ENCODE measurements at regions not wholly inside any gene's neighbourhood (a gene's known extent, or its start where the extent isn't known, plus 50 kb on each side); places are given as distances from the start of the nearest gene placed in this dataset.

DNA sequence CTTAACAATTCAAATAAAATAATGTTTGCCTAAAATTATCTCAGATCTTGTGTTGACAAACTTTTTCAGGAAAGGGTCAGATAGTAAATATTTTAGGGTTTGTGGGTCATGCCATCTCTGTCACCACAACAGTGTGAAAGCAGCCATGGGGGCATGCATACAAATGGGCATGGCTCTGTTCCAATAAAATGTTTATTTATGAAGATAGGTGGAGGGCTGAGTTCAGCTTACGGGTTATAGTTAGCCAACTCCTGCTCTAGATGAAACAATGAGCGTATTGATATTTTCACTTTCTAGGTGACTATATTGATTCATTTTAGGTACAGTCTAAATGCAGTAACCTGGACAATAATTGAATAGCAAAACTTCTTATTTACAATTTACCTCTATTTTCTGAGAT, 533.8 kb upstream of the CLINT1 start:
- H3K4me3 ChIP-seq (ENCODE audit: control insufficient read depth in 2 of 3, extremely low read depth in 1 of 3, insufficient read depth in 2 of 3, low read depth in 1 of 3, low read length in 3 of 3), result no peak overlapping the region
- H4K20me1 ChIP-seq (ENCODE audit: control insufficient read depth, extremely low read depth, insufficient read depth, low read length), result no peaks in the 10 kb centered on the region
- no peaks in the 10 kb centered on the region for H3K4me1 ChIP-seq (ENCODE audit: control insufficient read depth, extremely low read depth, insufficient read depth, low read length)
- dilution Hi-C loops (cut with MboI; ENCODE audit: extremely low pct_ligation_motif_present, low sequenced_read_pairs), result no loop called here
- no peak overlapping the region for H3K27ac ChIP-seq (ENCODE audit: control insufficient read depth, insufficient read depth, low read length)
- TF ChIP-seq, protein P1, sequence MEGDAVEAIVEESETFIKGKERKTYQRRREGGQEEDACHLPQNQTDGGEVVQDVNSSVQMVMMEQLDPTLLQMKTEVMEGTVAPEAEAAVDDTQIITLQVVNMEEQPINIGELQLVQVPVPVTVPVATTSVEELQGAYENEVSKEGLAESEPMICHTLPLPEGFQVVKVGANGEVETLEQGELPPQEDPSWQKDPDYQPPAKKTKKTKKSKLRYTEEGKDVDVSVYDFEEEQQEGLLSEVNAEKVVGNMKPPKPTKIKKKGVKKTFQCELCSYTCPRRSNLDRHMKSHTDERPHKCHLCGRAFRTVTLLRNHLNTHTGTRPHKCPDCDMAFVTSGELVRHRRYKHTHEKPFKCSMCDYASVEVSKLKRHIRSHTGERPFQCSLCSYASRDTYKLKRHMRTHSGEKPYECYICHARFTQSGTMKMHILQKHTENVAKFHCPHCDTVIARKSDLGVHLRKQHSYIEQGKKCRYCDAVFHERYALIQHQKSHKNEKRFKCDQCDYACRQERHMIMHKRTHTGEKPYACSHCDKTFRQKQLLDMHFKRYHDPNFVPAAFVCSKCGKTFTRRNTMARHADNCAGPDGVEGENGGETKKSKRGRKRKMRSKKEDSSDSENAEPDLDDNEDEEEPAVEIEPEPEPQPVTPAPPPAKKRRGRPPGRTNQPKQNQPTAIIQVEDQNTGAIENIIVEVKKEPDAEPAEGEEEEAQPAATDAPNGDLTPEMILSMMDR (optimal IDR thresholded peaks at IDR 0.05 in 1 of 3, IDR thresholded peaks at IDR 0.05 in 1 of 3, conservative IDR thresholded peaks at IDR 0.05 in 1 of 3; ENCODE audit: extremely low read depth in 1 of 3, insufficient read depth in 2 of 3, low read length in 3 of 3), result no peak
- no peak for TF ChIP-seq EZH2 (IDR thresholded peaks at IDR 0.05; ENCODE audit: low read length)
- no peak overlapping the region for H3K9ac ChIP-seq (ENCODE audit: control insufficient read depth, extremely low read depth, insufficient read depth, low read length)
- DNase-seq (ENCODE audit: low read depth, low spot score) (no peak), FAIRE-seq (no peak)
- H3K9me3 ChIP-seq (ENCODE audit: control insufficient read depth, low read depth, low read length), result no peaks in the 10 kb centered on the region
- H3K27me3 ChIP-seq (ENCODE audit: control insufficient read depth, extremely low read depth, insufficient read depth, low read length), result no peaks in the 10 kb centered on the region
- H3K36me3 ChIP-seq (ENCODE audit: control insufficient read depth in 2 of 2, extremely low read depth in 1 of 2, insufficient read depth in 2 of 2, low read length in 2 of 2), result no peaks in the 10 kb centered on the region
- no peak overlapping the region for H3K4me2 ChIP-seq (ENCODE audit: control insufficient read depth, extremely low read depth, insufficient read depth, low read depth, low read length)
- H2AFZ ChIP-seq (ENCODE audit: control insufficient read depth, low read length), result no peak overlapping the region
- H3K9me1 ChIP-seq (ENCODE audit: control insufficient read depth, extremely low read depth, insufficient read depth, low read length), result no peaks in the 10 kb centered on the region
- H3K79me2 ChIP-seq (ENCODE audit: control insufficient read depth, insufficient read depth, low read length), result no peaks in the 10 kb centered on the region

DNA sequence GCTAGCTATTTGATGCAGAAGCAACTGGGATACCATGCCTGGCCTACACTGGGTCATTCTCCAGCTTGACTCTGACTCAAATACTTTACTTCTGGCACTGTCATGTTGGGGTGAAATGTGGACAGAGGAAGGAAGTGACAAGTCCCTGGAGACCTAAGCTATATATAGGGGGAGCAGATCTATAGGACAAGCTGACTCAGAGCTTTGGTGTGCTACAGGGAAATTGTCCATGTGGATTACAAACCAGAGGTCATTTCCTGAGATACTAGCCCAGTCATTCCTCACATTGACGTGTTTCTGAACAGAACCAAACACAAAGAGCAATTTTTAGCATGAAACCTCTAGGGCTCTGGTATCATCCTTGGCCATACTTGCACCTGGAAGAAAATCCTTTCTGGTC, 531.6 kb upstream of the CLINT1 start:
- Histone ChIP-seq H3K4me1 (ENCODE audit: control insufficient read depth, extremely low read depth, insufficient read depth, low read length) (peaks cover 3% of the 10 kb centered on the region), H3K9me3 (ENCODE audit: control insufficient read depth, low read depth, low read length) (no peaks in the 10 kb centered on the region), H4K20me1 (ENCODE audit: control insufficient read depth, extremely low read depth, insufficient read depth, low read length) (no peaks in the 10 kb centered on the region), H3K27ac (ENCODE audit: control insufficient read depth, insufficient read depth, low read length) (no peak overlapping the region), H3K79me2 (ENCODE audit: control insufficient read depth, insufficient read depth, low read length) (no peaks in the 10 kb centered on the region), H3K36me3 (ENCODE audit: control insufficient read depth in 2 of 2, extremely low read depth in 1 of 2, insufficient read depth in 2 of 2, low read length in 2 of 2) (no peaks in the 10 kb centered on the region), H3K4me3 (ENCODE audit: control insufficient read depth in 2 of 3, extremely low read depth in 1 of 3, insufficient read depth in 2 of 3, low read depth in 1 of 3, low read length in 3 of 3) (no peak overlapping the region), H3K9me1 (ENCODE audit: control insufficient read depth, extremely low read depth, insufficient read depth, low read length) (no peaks in the 10 kb centered on the region), H2AFZ (ENCODE audit: control insufficient read depth, low read length) (no peak overlapping the region), H3K9ac (ENCODE audit: control insufficient read depth, extremely low read depth, insufficient read depth, low read length) (no peak overlapping the region), H3K27me3 (ENCODE audit: control insufficient read depth, extremely low read depth, insufficient read depth, low read length) (no peaks in the 10 kb centered on the region), H3K4me2 (ENCODE audit: control insufficient read depth, extremely low read depth, insufficient read depth, low read depth, low read length) (no peak overlapping the region)
- DNase-seq (ENCODE audit: low read depth, low spot score) (no peak), FAIRE-seq (peak; percentile 66)
- dilution Hi-C loops (cut with MboI; ENCODE audit: extremely low pct_ligation_motif_present, low sequenced_read_pairs), result no loop called here
- TF ChIP-seq, protein P1 (optimal IDR thresholded peaks at IDR 0.05 in 1 of 3, IDR thresholded peaks at IDR 0.05 in 1 of 3, conservative IDR thresholded peaks at IDR 0.05 in 1 of 3; ENCODE audit: extremely low read depth in 1 of 3, insufficient read depth in 2 of 3, low read length in 3 of 3), result no peak
- TF ChIP-seq EZH2 (IDR thresholded peaks at IDR 0.05; ENCODE audit: low read length), result no peak

Data from keratinocyte (primary cell).